ENCODE measurements at regions not wholly inside any gene's neighbourhood (a gene's known extent, or its start where the extent isn't known, plus 50 kb on each side); places are given as distances from the start of the nearest gene placed in this dataset.

DNA sequence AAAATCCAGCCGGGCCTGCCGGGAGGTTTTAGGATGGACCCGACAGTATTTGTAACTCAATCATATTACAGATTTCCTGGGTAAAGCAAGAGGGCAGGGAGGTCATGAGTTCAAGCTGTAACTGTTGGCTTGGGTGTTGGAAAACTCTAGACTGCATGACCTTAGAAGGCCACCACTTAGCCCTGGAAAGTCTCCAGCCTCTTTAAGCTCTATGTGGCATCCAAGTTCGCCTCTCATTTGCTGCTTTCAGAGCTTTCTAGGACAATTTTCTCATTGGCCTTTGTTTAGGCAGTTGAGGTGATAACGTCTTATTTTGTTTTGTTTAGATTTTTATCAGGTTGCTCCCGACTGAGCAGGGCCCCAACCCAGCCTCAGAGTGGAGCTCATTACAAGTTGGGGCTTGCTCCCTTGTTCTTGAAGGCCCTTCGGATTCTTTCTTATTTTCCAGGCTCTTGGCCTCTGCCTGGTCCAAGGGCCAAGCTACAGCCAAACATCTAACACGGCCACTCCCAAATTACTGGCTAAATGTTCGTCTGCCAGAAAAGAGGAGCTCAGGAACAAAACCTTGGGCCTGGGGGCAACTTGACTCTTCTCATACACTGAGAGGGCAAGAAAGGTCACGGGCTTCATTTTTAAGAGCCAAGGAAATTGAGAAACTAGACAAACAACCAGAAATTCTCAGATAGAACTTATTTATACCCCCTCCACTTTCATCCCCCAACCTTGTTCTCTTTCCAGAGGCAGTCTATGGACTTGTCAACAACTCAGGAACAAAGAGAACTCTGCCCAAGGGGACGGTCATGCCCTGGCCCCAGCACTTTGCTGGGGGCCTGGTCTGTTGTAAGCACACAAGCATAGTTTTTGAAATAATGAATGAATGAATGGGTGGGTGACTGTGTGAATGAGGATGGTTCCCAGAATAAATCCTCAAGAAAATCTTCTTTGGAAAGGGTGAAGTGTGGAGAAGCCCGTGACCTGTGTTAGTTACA is 526.9 kb downstream of the BNC2 start:
- TF ChIP-seq, protein P1, sequence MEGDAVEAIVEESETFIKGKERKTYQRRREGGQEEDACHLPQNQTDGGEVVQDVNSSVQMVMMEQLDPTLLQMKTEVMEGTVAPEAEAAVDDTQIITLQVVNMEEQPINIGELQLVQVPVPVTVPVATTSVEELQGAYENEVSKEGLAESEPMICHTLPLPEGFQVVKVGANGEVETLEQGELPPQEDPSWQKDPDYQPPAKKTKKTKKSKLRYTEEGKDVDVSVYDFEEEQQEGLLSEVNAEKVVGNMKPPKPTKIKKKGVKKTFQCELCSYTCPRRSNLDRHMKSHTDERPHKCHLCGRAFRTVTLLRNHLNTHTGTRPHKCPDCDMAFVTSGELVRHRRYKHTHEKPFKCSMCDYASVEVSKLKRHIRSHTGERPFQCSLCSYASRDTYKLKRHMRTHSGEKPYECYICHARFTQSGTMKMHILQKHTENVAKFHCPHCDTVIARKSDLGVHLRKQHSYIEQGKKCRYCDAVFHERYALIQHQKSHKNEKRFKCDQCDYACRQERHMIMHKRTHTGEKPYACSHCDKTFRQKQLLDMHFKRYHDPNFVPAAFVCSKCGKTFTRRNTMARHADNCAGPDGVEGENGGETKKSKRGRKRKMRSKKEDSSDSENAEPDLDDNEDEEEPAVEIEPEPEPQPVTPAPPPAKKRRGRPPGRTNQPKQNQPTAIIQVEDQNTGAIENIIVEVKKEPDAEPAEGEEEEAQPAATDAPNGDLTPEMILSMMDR (IDR thresholded peaks at IDR 0.05): no peak
- no peak for TF ChIP-seq SIN3A (IDR thresholded peaks at IDR 0.05; ENCODE audit: borderline replicate concordance, insufficient read depth, low read depth, low read length)
- no peak for TF ChIP-seq POLR2AphosphoS5 (IDR thresholded peaks at IDR 0.05; ENCODE audit: low read depth, low read length)
